MM.1S (cell line): ENCODE measurements at regions not wholly inside any gene's neighbourhood (a gene's known extent, or its start where the extent isn't known, plus 50 kb on each side); places are given as distances from the start of the nearest gene placed in this dataset.
"Not testable (repeated sequence)": the region's sequence is repeated elsewhere in the genome, so short reads cannot be mapped to it uniquely, and the experiment has no call there.

Source experiments
- DNase-seq: peaks from one replicate; pipeline ENCODE4 v3.0.0-alpha.2; 2015
- H2AFZ ChIP-seq: fragments of 300-600 bp; sonication (generic); 2 replicates; pipeline ENCODE4 v1.6.0; 2016; ENCODE audit warnings: antibody characterized with exemption, low read length
- H3F3A ChIP-seq: fragments of 300-600 bp; sonication (generic); 2 replicates; pipeline ENCODE4 v1.6.1; 2016; ENCODE audit warnings: mild to moderate bottlenecking, antibody characterized with exemption, low read length, moderate library complexity, mixed read lengths; ENCODE audit not compliant: insufficient read depth
- H3K27ac ChIP-seq: fragments of 300-600 bp; sonication (generic); 2 replicates; pipeline ENCODE4 v1.5.1; 2016; ENCODE audit warnings: mild to moderate bottlenecking, low read length
- H3K27me3 ChIP-seq: fragments of 300-600 bp; sonication (generic); replicated peaks from 2 replicates; pipeline ENCODE4 v1.6.0; 2016; ENCODE audit warnings: low read length; ENCODE audit not compliant: insufficient read depth
- H3K36me3 ChIP-seq: fragments of 300-600 bp; sonication (generic); replicated peaks from 2 replicates; pipeline ENCODE4 v1.6.1; 2016; ENCODE audit warnings: mild to moderate bottlenecking, low read length, mixed read lengths; ENCODE audit not compliant: insufficient read depth
- H3K4me1 ChIP-seq: fragments of 300-600 bp; sonication (generic); 2 replicates; pipeline ENCODE4 v1.6.1; 2016; ENCODE audit warnings: low read length, mixed read lengths
- H3K4me2 ChIP-seq: fragments of 300-600 bp; sonication (generic); 2 replicates; pipeline ENCODE4 v1.6.0; 2016; ENCODE audit warnings: low read depth, low read length
- H3K4me3 ChIP-seq: fragments of 300-600 bp; sonication (generic); 2 replicates; pipeline ENCODE4 v1.5.1; 2016; ENCODE audit warnings: low read length, mixed read lengths
- H3K79me2 ChIP-seq: fragments of 300-600 bp; sonication (generic); 2 replicates; pipeline ENCODE4 v1.6.1; 2016; ENCODE audit warnings: mixed run types, low read length, mixed read lengths
- H3K9ac ChIP-seq: fragments of 300-600 bp; sonication (generic); 2 replicates; pipeline ENCODE4 v1.6.1; 2016; ENCODE audit warnings: low read length, mixed read lengths
- H3K9me2 ChIP-seq: fragments of 300-600 bp; sonication (generic); replicated peaks from 2 replicates; pipeline ENCODE4 v1.6.1; 2016; ENCODE audit warnings: mild to moderate bottlenecking, low read length, mixed read lengths; ENCODE audit not compliant: insufficient read depth
- H3K9me3 ChIP-seq: fragments of 300-600 bp; sonication (generic); replicated peaks from 2 replicates; pipeline ENCODE4 v1.6.1; 2016; ENCODE audit warnings: mild to moderate bottlenecking, low read length, mixed read lengths; ENCODE audit not compliant: insufficient read depth
- H4K20me1 ChIP-seq: fragments of 300-600 bp; sonication (generic); 2 replicates; pipeline ENCODE4 v1.6.1; 2016; ENCODE audit warnings: mild to moderate bottlenecking, low read length, moderate library complexity, mixed read lengths; ENCODE audit not compliant: insufficient read depth
- EZH2 ChIP-seq: fragments of 300-600 bp; sonication (generic); optimal IDR thresholded peaks from 2 replicates; pipeline ENCODE3; 2017; ENCODE audit warnings: low read depth, mild to moderate bottlenecking, antibody characterized with exemption, low read length, mixed read lengths
- EZH2phosphoT487 ChIP-seq: fragments of 300-600 bp; sonication (generic); IDR thresholded peaks from 2 replicates; pipeline ENCODE4 v1.6.1; 2018; ENCODE audit warnings: antibody characterized with exemption, low read length
- TF ChIP-seq, protein P1 (sequence below): fragments of 300-600 bp; sonication (generic); IDR thresholded peaks from 2 replicates; pipeline ENCODE4 v1.5.1; 2016; ENCODE audit warnings: antibody characterized with exemption, low read length, mixed read lengths

DNA sequence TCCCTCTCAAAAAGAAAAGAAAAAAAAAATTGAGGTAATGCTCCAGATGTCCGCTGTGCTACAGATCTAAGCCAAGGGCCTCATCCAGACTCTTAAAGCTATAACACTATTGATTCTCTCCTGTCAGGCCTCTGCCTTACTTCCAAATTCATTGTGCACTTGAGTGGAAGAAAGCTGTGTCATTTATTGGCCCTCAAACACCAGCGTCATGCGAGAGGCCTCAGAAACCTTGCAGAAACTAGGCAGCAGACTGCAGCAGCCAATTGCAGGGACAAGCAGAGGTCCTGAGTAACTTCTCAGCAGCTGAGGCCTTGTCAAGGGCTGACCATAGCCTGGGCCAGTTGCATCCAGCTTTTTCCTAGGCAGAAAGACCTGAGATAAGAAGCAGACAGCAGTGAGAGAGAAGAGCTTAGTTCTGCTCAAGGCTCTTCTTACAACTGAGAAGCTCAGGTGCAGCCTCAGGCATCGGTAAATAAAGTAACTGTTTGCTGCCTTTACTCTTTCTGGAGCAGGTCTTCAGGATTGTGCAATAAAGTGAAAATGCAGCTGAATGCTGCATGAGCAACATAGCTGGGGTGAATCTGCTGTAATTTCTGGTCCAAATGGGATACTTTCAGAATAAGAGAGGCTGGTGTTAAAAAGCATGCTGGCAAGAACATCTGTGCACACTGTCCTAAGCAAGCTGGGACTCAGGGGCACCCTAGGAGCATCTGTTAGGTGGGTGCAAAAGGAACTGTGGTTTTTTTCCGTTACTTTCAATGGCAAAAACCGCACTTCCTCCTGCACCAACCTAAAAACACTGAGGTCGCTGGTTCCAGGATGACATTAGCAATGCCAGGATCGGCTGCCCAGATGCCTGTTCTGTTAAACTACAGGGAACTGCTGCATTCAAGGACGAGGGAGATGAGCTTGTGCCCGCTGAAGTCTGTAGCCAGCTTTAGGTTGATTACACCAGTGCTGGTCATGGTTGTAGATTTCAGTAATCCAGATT is 181.8 kb upstream of the PFKP start:
- Histone ChIP-seq H3F3A (no peaks in the 10 kb centered on the region), H3K9me3 (no peaks in the 10 kb centered on the region; the same call in 1 of the 2 replicates), H3K36me3 (no peaks in the 10 kb centered on the region), H2AFZ (no peak overlapping the region), H3K4me1 (no peaks in the 10 kb centered on the region), H3K9ac (no peak overlapping the region), H3K27me3 (no peaks in the 10 kb centered on the region), H3K4me2 (no peak overlapping the region), H3K27ac (no peak overlapping the region), H3K9me2 (no peaks in the 10 kb centered on the region), H4K20me1 (no peaks in the 10 kb centered on the region), H3K4me3 (no peak overlapping the region), H3K79me2 (no peaks in the 10 kb centered on the region)
- DNase-seq, result no peak
- TF ChIP-seq, protein P1, sequence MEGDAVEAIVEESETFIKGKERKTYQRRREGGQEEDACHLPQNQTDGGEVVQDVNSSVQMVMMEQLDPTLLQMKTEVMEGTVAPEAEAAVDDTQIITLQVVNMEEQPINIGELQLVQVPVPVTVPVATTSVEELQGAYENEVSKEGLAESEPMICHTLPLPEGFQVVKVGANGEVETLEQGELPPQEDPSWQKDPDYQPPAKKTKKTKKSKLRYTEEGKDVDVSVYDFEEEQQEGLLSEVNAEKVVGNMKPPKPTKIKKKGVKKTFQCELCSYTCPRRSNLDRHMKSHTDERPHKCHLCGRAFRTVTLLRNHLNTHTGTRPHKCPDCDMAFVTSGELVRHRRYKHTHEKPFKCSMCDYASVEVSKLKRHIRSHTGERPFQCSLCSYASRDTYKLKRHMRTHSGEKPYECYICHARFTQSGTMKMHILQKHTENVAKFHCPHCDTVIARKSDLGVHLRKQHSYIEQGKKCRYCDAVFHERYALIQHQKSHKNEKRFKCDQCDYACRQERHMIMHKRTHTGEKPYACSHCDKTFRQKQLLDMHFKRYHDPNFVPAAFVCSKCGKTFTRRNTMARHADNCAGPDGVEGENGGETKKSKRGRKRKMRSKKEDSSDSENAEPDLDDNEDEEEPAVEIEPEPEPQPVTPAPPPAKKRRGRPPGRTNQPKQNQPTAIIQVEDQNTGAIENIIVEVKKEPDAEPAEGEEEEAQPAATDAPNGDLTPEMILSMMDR, result no peak
- no peak for TF ChIP-seq EZH2phosphoT487

GRCh38 chr10:2883983-2884540 is 183.3 kb upstream of the PFKP start:
- not testable (repeated sequence) for H3K4me2 ChIP-seq, H3F3A ChIP-seq, H3K4me1 ChIP-seq, H3K36me3 ChIP-seq, H3K9me3 ChIP-seq, H3K27me3 ChIP-seq, H3K4me3 ChIP-seq, H3K27ac ChIP-seq, H4K20me1 ChIP-seq, H3K9ac ChIP-seq, H3K79me2 ChIP-seq, H3K9me2 ChIP-seq, DNase-seq, H2AFZ ChIP-seq

- Histone ChIP-seq H3K4me3 (no peak overlapping the region), H3K9me2 (no peaks in the 10 kb centered on the region), H4K20me1 (no peaks in the 10 kb centered on the region), H3K79me2 (no peaks in the 10 kb centered on the region), H3K9ac (no peak overlapping the region), H3K36me3 (no peaks in the 10 kb centered on the region), H3K9me3 (no peaks in the 10 kb centered on the region; the same call in 1 of the 2 replicates), H3K27me3 (no peaks in the 10 kb centered on the region), H3K27ac (no peak overlapping the region), H3K4me2 (no peak overlapping the region), H3F3A (no peaks in the 10 kb centered on the region), H2AFZ (no peak overlapping the region), H3K4me1 (no peaks in the 10 kb centered on the region)
- TF ChIP-seq, protein P1, result no peak
- TF ChIP-seq EZH2, result no peak
- TF ChIP-seq EZH2phosphoT487, result no peak
- DNase-seq, result no peak
Measured at GRCh38 chr10:2883238-2883637, 184.1 kb upstream of the PFKP start.

- H3K4me2 ChIP-seq, result no peak overlapping the region
- no peak overlapping the region for H3K4me3 ChIP-seq
- TF ChIP-seq EZH2phosphoT487 (no peak), EZH2 (no peak)
- TF ChIP-seq, protein P1, result no peak
- H3K9me2 ChIP-seq, result no peaks in the 10 kb centered on the region
- H2AFZ ChIP-seq, result no peak overlapping the region
- H3K9me3 ChIP-seq, result no peaks in the 10 kb centered on the region; the same call in 1 of the 2 replicates
- no peaks in the 10 kb centered on the region for H3K79me2 ChIP-seq
- no peak overlapping the region for H3K9ac ChIP-seq
- no peak overlapping the region for H3K27ac ChIP-seq
- no peaks in the 10 kb centered on the region for H3F3A ChIP-seq
- no peaks in the 10 kb centered on the region for H3K4me1 ChIP-seq
- H3K27me3 ChIP-seq, result no peaks in the 10 kb centered on the region
- DNase-seq, result no peak
- no peaks in the 10 kb centered on the region for H4K20me1 ChIP-seq
- H3K36me3 ChIP-seq, result no peaks in the 10 kb centered on the region
Measured at GRCh38 chr10:2882628-2883027, 184.7 kb upstream of the PFKP start.
